ENCODE measurements at regions not wholly inside any gene's neighbourhood (a gene's known extent, or its start where the extent isn't known, plus 50 kb on each side); places are given as distances from the start of the nearest gene placed in this dataset.
"Not testable (repeated sequence)": the region's sequence is repeated elsewhere in the genome, so short reads cannot be mapped to it uniquely, and the experiment has no call there.

DNA sequence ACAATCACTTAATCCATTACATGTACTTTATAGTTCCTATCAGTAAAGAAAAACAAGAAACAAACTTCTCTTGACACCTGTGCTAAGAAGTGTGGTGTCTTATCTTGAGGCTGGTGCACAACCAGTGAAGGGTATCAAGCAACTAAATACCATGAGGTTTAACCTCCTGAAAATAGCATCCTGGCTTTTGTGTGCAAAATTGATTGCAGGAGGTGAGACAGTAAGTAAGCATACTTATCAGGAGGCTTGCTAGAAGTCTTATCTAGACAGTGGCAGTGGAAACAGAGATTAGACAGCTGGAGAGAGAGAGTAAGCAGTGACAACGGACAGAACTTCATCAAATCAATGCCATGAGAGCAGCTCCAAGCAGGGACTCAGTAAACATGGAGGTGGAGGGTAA lies 730.3 kb downstream of the DNAH5 start:
- H3K4me3 Mint-ChIP-seq (ENCODE audit: unreplicated experiment), result no peak overlapping the region
- no peaks in the 10 kb centered on the region for H3K36me3 Mint-ChIP-seq (ENCODE audit: unreplicated experiment)
- no peak for DNase-seq
- H3K27me3 Mint-ChIP-seq (ENCODE audit: unreplicated experiment), result no peaks in the 10 kb centered on the region
- no peak overlapping the region for H3K27ac Mint-ChIP-seq (ENCODE audit: unreplicated experiment)
- H3K9me3 Mint-ChIP-seq (ENCODE audit: unreplicated experiment), result no peaks in the 10 kb centered on the region
- peaks cover 5% of the 10 kb centered on the region for H3K4me1 Mint-ChIP-seq (ENCODE audit: low read depth, unreplicated experiment)
- TF ChIP-seq, protein P1, sequence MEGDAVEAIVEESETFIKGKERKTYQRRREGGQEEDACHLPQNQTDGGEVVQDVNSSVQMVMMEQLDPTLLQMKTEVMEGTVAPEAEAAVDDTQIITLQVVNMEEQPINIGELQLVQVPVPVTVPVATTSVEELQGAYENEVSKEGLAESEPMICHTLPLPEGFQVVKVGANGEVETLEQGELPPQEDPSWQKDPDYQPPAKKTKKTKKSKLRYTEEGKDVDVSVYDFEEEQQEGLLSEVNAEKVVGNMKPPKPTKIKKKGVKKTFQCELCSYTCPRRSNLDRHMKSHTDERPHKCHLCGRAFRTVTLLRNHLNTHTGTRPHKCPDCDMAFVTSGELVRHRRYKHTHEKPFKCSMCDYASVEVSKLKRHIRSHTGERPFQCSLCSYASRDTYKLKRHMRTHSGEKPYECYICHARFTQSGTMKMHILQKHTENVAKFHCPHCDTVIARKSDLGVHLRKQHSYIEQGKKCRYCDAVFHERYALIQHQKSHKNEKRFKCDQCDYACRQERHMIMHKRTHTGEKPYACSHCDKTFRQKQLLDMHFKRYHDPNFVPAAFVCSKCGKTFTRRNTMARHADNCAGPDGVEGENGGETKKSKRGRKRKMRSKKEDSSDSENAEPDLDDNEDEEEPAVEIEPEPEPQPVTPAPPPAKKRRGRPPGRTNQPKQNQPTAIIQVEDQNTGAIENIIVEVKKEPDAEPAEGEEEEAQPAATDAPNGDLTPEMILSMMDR (IDR thresholded peaks at IDR 0.05; ENCODE audit: partially characterized antibody, unreplicated experiment), result no peak

DNA sequence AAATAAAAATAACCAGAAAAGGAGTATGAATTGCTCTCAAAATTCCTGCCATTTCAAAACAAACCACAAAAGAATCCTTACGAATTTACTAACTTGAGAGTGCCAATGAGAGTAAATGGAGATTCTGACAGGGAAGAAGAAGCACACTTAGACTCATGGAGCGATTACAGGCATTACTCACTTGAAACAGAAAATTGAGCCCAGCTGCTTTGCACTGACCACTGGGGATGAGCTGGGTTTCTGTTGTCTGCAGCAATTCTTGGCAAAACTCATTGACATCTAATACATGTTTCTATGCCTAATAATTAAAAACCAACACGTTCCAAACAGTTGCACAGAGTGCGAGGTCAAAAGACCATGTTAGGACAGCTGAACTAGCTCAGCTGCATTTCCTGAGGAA lies 731.6 kb downstream of the DNAH5 start:
- DNase-seq, result no peak
- Mint-ChIP-seq H3K4me1 (ENCODE audit: low read depth, unreplicated experiment) (peaks cover 5% of the 10 kb centered on the region), H3K27me3 (ENCODE audit: unreplicated experiment) (no peaks in the 10 kb centered on the region), H3K27ac (ENCODE audit: unreplicated experiment) (no peak overlapping the region), H3K4me3 (ENCODE audit: unreplicated experiment) (no peak overlapping the region), H3K36me3 (ENCODE audit: unreplicated experiment) (no peaks in the 10 kb centered on the region), H3K9me3 (ENCODE audit: unreplicated experiment) (no peaks in the 10 kb centered on the region)
- TF ChIP-seq, protein P1 (IDR thresholded peaks at IDR 0.05; ENCODE audit: partially characterized antibody, unreplicated experiment), result no peak

DNA sequence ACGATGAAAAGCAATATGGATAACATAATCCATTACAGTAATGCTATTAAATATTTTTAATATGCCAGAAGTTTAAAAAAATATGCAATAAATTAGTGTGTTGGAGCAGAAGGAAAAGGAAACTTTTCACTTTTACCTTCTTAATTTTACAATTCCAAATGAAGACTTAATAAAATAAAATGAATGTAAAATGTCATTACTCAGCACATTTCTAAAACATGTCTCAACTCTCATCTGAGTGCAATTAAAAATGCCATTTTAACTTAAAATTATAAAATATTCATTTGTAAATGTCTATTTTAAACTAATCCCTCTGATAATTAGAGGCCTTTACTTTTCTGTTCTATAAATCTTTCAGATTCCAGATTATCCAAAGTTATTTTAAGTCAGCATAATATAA lies 733.4 kb downstream of the DNAH5 start:
- Mint-ChIP-seq H3K27me3 (ENCODE audit: unreplicated experiment) (no peaks in the 10 kb centered on the region), H3K4me3 (ENCODE audit: unreplicated experiment) (no peak overlapping the region), H3K36me3 (ENCODE audit: unreplicated experiment) (no peaks in the 10 kb centered on the region), H3K9me3 (ENCODE audit: unreplicated experiment) (no peaks in the 10 kb centered on the region), H3K4me1 (ENCODE audit: low read depth, unreplicated experiment) (peaks cover 5% of the 10 kb centered on the region), H3K27ac (ENCODE audit: unreplicated experiment) (no peak overlapping the region)
- no peak for DNase-seq
- TF ChIP-seq, protein P1 (IDR thresholded peaks at IDR 0.05; ENCODE audit: partially characterized antibody, unreplicated experiment), result no peak

DNA sequence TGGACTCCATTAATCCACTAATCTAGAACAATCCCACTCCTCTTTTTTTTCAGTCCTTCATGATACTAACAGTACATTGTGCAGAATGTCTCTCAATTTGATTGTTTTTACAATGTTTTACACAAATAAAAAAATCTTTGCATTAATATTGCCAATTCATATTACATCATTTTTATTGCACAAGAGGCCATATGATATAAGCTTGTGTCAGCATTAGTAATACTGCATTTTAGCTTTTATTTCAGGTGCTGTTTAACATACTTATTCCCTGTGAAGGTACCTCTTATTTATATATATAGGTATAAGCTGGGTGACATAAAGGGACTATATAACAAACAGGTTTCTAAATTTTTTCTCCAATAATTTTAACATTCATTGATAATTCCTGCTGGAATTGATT lies 737.4 kb downstream of the DNAH5 start:
- Mint-ChIP-seq H3K27me3 (ENCODE audit: unreplicated experiment) (no peaks in the 10 kb centered on the region), H3K4me1 (ENCODE audit: low read depth, unreplicated experiment) (no peaks in the 10 kb centered on the region)
- DNase-seq, result no peak

DNA sequence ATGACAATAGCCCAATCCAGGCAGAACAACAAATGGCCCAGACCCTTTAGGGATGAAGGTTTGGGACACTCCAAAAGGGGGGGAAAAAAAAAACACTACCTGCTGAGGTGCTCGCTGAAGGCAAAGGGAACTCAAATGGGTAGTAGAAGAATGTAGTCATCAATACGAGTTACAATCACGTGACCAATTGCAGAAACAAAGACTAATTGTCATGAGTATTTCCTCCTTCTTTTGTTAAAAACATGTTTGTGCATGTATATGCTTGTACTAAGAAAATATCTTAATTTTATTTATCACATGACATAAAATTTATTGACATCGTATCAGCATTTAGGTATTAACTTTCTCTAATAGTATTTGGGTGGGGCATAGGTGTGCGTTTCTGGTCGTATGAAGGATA lies 743.5 kb downstream of the DNAH5 start:
- no peak for DNase-seq
- H3K36me3 Mint-ChIP-seq (ENCODE audit: unreplicated experiment), result no peaks in the 10 kb centered on the region
- H3K27me3 Mint-ChIP-seq (ENCODE audit: unreplicated experiment), result peaks cover 4% of the 10 kb centered on the region
- TF ChIP-seq, protein P1 (IDR thresholded peaks at IDR 0.05; ENCODE audit: partially characterized antibody, unreplicated experiment), result no peak
- H3K27ac Mint-ChIP-seq (ENCODE audit: unreplicated experiment), result no peak overlapping the region
- H3K4me3 Mint-ChIP-seq (ENCODE audit: unreplicated experiment), result no peak overlapping the region
- H3K9me3 Mint-ChIP-seq (ENCODE audit: unreplicated experiment), result peaks cover 4% of the 10 kb centered on the region
- no peaks in the 10 kb centered on the region for H3K4me1 Mint-ChIP-seq (ENCODE audit: low read depth, unreplicated experiment)

More for the DNA sequence above, 737.4 kb downstream of the DNAH5 start:
- Mint-ChIP-seq H3K4me3 (ENCODE audit: unreplicated experiment) (no peak overlapping the region), H3K9me3 (ENCODE audit: unreplicated experiment) (peaks cover 3% of the 10 kb centered on the region), H3K27ac (ENCODE audit: unreplicated experiment) (no peak overlapping the region), H3K36me3 (ENCODE audit: unreplicated experiment) (no peaks in the 10 kb centered on the region)
- TF ChIP-seq, protein P1 (IDR thresholded peaks at IDR 0.05; ENCODE audit: partially characterized antibody, unreplicated experiment), result no peak

DNA sequence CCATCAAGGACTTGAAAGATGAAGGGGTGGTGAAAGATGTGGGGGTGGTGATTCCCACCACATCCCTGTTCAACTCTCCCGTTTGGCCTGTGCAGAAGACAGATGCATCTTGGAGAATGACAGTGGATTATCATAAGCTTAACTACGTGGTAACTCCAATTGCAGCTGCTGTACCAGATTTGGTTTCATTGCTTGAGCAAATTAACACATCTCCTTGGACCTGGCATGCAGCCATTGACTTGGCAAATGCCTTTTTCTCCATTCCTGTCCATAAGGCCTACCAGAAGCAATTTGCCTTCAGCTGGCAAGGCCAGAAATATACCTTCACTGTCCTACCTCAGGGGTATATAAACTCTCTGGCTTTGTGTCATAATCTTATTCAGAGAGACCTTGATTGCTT lies 746.3 kb downstream of the DNAH5 start:
- H3K4me3 Mint-ChIP-seq (ENCODE audit: unreplicated experiment); H3K27me3 Mint-ChIP-seq (ENCODE audit: unreplicated experiment); H3K27ac Mint-ChIP-seq (ENCODE audit: unreplicated experiment); H3K9me3 Mint-ChIP-seq (ENCODE audit: unreplicated experiment); DNase-seq; H3K36me3 Mint-ChIP-seq (ENCODE audit: unreplicated experiment); H3K4me1 Mint-ChIP-seq (ENCODE audit: low read depth, unreplicated experiment): not testable (repeated sequence)
